Ishikawa (cell line): ENCODE measurements at regions not wholly inside any gene's neighbourhood (a gene's known extent, or its start where the extent isn't known, plus 50 kb on each side); places are given as distances from the start of the nearest gene placed in this dataset.

ENCODE experiments used
- CREB1 ChIP-seq: IDR thresholded peaks from 2 replicates; pipeline ENCODE4 v1.6.1; 2012; ENCODE audit warnings: low read depth
- EP300 ChIP-seq: IDR thresholded peaks from 2 replicates; pipeline ENCODE4 v1.6.1; 2012; ENCODE audit warnings: borderline replicate concordance
- MAX ChIP-seq: IDR thresholded peaks from 2 replicates; pipeline ENCODE4 v1.6.1; 2012
- TCF12 ChIP-seq: IDR thresholded peaks from 2 replicates; pipeline ENCODE4 v1.6.1; 2012; ENCODE audit warnings: low read depth

DNA sequence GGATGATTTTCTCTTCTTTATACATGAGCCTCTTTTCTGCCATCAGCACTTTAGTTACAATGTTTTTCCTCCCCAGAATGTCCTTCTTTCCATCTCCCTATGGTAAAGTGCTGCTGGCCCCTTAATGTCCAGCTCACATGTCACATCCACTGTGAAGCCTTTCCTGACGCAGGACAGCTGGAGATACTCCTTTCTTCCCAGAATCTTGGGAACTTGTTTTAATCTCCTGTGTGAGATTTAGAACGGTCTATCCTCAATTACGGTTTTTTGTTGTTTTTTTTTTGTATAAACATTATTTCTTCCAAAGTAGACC lies 147.7 kb upstream of the TSC22D2 start:
- no peak for TF ChIP-seq EP300
- no peak for TF ChIP-seq CREB1
- TF ChIP-seq MAX, result no peak
- no peak for TF ChIP-seq TCF12
